Fibroblast of the aortic adventitia (primary cell): ENCODE measurements at regions not wholly inside any gene's neighbourhood (a gene's known extent, or its start where the extent isn't known, plus 50 kb on each side); places are given as distances from the start of the nearest gene placed in this dataset.

Experiments
- DNase-seq: peaks from one replicate; pipeline ENCODE4 v3.0.0-alpha.2; 2010; ENCODE audit warnings: low read depth
- H3K4me3 ChIP-seq: 2 replicates; pipeline ENCODE4 v1.5.1; 2011; ENCODE audit warnings: low read depth, mild to moderate bottlenecking, control low read depth, low read length, moderate library complexity
- TF ChIP-seq, protein P1 (sequence below): IDR thresholded peaks from 2 replicates; pipeline ENCODE4 v1.5.1; 2011; ENCODE audit warnings: mild to moderate bottlenecking, low read length, control low read depth, inconsistent platforms; ENCODE audit not compliant: insufficient read depth

DNA sequence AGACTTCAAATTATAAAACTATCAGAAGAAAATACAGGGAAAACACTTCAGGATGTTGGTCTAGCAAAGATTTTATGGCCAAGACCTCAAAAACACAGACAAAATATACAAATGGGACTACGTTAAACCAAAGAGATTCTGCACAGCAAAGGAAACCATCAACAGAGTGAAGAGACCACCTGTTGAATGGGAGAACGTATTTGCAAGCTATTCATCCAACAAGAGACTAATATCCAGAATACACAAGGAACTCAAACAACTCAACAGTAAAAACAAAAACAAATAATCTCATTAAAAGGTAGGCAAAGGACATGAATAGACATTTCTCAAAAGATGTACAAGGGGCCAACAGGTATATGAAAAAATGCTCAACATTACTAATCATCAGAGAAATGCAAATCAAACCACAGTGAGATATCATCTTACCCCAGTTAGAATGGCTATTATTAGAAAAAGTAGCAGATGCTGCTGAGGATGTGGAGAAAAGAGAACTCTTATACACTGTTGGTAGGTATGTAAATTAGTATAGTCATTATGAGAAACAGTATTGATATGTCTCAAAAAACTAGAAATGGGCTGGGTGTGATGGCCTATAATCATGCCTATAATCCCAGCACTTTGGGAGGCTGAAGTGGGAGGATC is 112.6 kb downstream of the LRIG2 start:
- TF ChIP-seq, protein P1, sequence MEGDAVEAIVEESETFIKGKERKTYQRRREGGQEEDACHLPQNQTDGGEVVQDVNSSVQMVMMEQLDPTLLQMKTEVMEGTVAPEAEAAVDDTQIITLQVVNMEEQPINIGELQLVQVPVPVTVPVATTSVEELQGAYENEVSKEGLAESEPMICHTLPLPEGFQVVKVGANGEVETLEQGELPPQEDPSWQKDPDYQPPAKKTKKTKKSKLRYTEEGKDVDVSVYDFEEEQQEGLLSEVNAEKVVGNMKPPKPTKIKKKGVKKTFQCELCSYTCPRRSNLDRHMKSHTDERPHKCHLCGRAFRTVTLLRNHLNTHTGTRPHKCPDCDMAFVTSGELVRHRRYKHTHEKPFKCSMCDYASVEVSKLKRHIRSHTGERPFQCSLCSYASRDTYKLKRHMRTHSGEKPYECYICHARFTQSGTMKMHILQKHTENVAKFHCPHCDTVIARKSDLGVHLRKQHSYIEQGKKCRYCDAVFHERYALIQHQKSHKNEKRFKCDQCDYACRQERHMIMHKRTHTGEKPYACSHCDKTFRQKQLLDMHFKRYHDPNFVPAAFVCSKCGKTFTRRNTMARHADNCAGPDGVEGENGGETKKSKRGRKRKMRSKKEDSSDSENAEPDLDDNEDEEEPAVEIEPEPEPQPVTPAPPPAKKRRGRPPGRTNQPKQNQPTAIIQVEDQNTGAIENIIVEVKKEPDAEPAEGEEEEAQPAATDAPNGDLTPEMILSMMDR, result no peak

DNA sequence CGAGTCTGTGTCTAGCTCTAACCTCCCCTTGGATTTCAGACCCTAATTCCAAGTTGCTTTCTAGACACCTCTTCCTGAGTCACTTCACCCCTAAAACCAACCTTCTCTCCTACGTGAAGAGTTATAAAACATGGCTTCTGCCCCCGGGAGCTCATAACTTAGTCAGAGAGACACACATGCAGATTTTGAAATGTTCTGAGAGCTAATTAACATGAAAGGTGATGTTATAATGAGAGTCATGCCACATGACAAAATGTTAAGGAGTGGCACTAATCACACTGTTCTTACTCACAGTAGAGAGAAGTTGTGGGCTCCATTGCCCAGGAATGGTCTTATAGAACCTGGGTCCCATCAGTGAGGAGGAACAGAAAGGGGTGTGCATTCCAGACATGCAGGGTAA is 117.1 kb downstream of the LRIG2 start:
- TF ChIP-seq, protein P1, result no peak
- H3K4me3 ChIP-seq, result no peak overlapping the region
- DNase-seq, result no peak

More for the DNA sequence above, 112.6 kb downstream of the LRIG2 start:
- no peak overlapping the region for H3K4me3 ChIP-seq
- DNase-seq, result no peak

DNA sequence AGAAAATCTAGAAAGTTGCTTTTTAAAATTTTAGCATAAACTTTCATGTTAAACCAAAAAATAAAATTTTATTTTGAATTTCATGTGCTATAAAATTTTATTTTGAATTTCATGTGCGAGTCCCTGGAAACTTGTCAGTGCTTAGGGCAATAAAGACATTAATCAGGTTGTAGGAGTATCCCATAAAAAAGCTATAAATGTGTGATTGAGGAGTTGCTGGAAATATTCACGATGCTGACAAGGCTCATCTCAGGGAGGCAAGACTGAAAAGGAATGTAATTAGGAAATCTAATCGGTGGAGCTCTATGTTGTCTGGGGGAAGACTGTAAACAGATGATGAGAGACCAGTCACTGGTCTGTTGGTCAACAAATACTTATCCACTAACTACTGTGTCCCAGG is 117.9 kb downstream of the LRIG2 start:
- DNase-seq, result no peak
- TF ChIP-seq, protein P1, result no peak
- H3K4me3 ChIP-seq, result no peak overlapping the region

DNA sequence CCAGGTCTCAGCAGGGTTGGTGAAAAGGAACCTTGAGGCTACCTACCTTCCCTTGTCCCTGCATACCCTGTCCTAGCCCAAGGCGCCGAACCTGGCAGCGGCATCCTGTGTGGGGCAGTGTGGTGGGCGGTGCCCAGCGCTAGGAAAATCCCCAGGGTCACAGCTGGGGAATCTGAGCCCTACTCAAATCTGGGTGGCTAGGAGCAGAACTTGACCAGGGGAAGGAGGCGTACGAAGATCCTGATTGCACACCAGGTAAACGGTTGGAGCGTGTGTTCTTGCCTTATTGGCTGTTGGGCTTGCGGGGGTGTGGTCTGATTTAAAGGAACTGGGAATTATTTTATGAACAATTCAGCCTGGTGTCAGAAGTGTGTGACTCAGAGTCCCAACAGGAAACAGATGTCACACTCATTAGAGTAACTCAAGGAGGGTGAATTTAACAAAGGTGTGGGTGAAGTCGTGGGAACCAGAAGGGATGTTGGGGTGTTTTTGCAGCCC is 118.6 kb downstream of the LRIG2 start:
- TF ChIP-seq, protein P1, result no peak
- H3K4me3 ChIP-seq, result no peak overlapping the region
- no peak for DNase-seq

DNA sequence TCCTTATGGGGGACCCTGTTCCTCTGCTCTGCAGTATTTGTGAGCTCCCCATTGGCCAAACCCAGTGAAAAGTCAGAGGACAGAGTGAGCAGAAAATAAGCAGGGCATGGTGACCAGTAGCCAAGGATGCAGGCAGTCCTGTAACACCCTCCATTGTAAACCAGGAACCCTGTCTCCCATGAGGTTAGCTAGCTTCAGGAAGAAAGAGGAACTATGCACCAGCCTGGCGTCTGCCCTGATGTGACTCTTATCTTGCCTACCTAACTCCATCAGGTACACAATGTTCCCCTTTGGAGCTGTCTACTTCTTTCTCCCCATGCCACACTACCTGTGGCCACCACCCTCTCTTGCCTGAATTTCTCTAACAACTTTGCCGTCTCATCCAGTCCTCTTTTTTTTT is 119.2 kb downstream of the LRIG2 start:
- no peak overlapping the region for H3K4me3 ChIP-seq
- DNase-seq, result no peak
- TF ChIP-seq, protein P1, result no peak

DNA sequence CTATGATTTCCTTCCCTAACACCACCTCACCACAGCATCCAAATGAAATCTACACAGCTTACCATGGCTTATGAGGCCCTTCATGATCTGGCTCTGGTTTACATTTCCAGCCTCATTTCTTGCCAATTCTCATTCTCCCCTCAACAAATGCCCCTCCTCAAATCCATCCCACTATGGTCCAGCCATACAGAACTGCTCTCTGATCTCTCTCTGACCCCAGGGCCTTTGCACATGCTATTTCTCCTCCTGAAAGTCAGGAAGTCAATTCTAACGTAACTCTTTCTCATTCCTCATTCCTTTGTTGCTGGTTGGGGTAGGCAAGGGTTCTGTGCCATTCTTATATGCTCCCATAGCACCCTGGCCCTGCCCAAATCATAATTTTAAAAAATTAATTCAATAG is 120.0 kb downstream of the LRIG2 start:
- no peak overlapping the region for H3K4me3 ChIP-seq
- no peak for DNase-seq
- TF ChIP-seq, protein P1, result no peak
